ENCODE measurements at regions not wholly inside any gene's neighbourhood (a gene's known extent, or its start where the extent isn't known, plus 50 kb on each side); places are given as distances from the start of the nearest gene placed in this dataset.

DNA sequence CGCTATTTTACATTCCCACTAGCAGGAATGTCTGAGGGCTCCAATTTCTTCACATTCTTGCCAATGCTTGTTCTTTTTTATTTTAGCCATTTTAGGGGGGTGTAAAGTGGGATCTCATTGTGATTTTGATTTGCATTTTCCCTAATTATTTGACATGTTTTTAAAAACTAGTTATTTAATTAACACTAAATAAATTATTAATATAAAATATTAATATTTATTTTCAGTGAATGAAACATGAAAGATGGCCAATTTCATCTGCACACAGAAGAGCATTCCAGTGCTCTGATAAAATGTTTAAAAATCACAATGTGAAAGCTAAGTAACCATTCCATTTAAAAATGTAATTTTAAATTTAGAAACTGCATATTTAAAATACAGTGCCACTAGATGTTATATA lies 322.2 kb upstream of the ZNF521 start:
- DNase-seq (ENCODE audit: extremely low spot score, unreplicated experiment), result no peak
- no peak overlapping the region for H3K4me3 Mint-ChIP-seq (ENCODE audit: unreplicated experiment)
- TF ChIP-seq, protein P1, sequence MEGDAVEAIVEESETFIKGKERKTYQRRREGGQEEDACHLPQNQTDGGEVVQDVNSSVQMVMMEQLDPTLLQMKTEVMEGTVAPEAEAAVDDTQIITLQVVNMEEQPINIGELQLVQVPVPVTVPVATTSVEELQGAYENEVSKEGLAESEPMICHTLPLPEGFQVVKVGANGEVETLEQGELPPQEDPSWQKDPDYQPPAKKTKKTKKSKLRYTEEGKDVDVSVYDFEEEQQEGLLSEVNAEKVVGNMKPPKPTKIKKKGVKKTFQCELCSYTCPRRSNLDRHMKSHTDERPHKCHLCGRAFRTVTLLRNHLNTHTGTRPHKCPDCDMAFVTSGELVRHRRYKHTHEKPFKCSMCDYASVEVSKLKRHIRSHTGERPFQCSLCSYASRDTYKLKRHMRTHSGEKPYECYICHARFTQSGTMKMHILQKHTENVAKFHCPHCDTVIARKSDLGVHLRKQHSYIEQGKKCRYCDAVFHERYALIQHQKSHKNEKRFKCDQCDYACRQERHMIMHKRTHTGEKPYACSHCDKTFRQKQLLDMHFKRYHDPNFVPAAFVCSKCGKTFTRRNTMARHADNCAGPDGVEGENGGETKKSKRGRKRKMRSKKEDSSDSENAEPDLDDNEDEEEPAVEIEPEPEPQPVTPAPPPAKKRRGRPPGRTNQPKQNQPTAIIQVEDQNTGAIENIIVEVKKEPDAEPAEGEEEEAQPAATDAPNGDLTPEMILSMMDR (IDR thresholded peaks at IDR 0.05), result no peak
- H3K4me1 Mint-ChIP-seq (ENCODE audit: unreplicated experiment), result no peaks in the 10 kb centered on the region
- H3K9me3 Mint-ChIP-seq (ENCODE audit: unreplicated experiment), result peaks cover 11% of the 10 kb centered on the region
- H3K36me3 Mint-ChIP-seq (ENCODE audit: unreplicated experiment), result peaks cover 2% of the 10 kb centered on the region
- H3K27me3 Mint-ChIP-seq (ENCODE audit: unreplicated experiment), result no peaks in the 10 kb centered on the region
- H3K27ac Mint-ChIP-seq (ENCODE audit: unreplicated experiment), result no peak overlapping the region

DNA sequence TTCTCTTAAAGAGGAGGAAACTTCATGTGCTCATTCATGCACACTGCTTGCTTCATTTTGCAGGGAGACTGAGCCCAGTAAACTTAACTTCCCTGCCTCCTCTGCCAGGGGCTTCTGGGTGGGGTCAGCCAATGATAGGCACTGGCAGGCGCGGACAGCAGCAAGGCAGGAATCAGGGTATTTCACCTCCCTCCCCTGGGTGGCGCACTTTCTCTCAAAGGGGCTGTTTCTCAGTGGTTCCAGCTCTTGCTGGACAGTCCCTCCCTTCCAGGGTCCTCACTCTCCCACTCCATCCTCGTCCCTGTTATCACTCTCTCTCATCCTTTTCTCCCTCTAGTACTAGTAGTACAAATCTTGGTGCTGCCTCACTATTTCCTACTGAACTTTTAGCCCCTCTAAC lies 320.5 kb upstream of the ZNF521 start:
- no peak for DNase-seq (ENCODE audit: extremely low spot score, unreplicated experiment)
- Mint-ChIP-seq H3K4me1 (ENCODE audit: unreplicated experiment) (no peaks in the 10 kb centered on the region), H3K36me3 (ENCODE audit: unreplicated experiment) (peaks cover 2% of the 10 kb centered on the region), H3K27me3 (ENCODE audit: unreplicated experiment) (no peaks in the 10 kb centered on the region), H3K4me3 (ENCODE audit: unreplicated experiment) (no peak overlapping the region), H3K27ac (ENCODE audit: unreplicated experiment) (no peak overlapping the region), H3K9me3 (ENCODE audit: unreplicated experiment) (peaks cover 11% of the 10 kb centered on the region)
- TF ChIP-seq, protein P1 (IDR thresholded peaks at IDR 0.05), result no peak

DNA sequence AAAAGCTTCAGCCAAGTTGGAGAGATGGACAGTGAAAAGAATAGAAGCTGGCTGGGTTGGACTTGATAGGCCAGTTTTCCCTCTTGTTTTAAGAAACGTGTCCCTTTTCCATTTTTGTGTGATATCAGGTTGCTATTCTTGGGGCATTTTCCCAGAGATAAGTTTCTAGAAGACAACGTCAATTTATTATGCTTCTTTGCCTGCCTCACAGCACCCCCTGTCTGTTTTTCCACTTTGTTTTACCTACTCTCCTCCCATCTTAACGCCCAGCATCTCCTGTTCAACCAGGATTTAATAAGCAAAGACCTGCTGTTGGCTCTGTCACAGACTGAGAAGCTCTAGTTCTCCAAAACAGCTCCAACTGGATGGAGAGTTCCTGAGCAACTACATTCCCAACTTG lies 317.8 kb upstream of the ZNF521 start:
- peaks cover 2% of the 10 kb centered on the region for H3K36me3 Mint-ChIP-seq (ENCODE audit: unreplicated experiment)
- no peaks in the 10 kb centered on the region for H3K4me1 Mint-ChIP-seq (ENCODE audit: unreplicated experiment)
- TF ChIP-seq, protein P1 (IDR thresholded peaks at IDR 0.05), result peak; percentile 25
- DNase-seq (ENCODE audit: extremely low spot score, unreplicated experiment), result no peak
- H3K27ac Mint-ChIP-seq (ENCODE audit: unreplicated experiment), result no peak overlapping the region
- no peak overlapping the region for H3K4me3 Mint-ChIP-seq (ENCODE audit: unreplicated experiment)
- peaks cover 11% of the 10 kb centered on the region for H3K9me3 Mint-ChIP-seq (ENCODE audit: unreplicated experiment)
- H3K27me3 Mint-ChIP-seq (ENCODE audit: unreplicated experiment), result no peaks in the 10 kb centered on the region

DNA sequence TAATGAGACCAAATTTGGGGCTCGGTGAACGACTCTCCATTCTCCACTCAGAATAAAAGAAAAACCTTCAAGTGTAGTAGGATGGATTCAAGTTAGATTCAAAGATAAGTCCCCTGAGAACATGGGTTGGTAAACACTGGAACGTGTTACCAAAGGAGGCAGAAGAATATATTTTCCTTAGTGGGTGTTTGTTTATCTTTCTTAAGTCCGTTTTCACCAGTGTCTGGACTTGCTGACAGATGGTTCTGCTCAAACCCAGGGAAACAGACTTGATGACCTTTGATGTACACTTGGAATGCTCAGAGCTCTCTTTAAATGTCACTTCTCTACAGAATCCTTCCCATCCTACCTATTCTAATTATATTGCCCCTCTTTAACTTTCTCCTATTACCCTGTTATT lies 310.3 kb upstream of the ZNF521 start:
- no peaks in the 10 kb centered on the region for H3K9me3 Mint-ChIP-seq (ENCODE audit: unreplicated experiment)
- H3K4me1 Mint-ChIP-seq (ENCODE audit: unreplicated experiment), result peaks cover 26% of the 10 kb centered on the region
- no peak overlapping the region for H3K4me3 Mint-ChIP-seq (ENCODE audit: unreplicated experiment)
- H3K27ac Mint-ChIP-seq (ENCODE audit: unreplicated experiment), result peak overlapping the region; percentile 51
- no peak for DNase-seq (ENCODE audit: extremely low spot score, unreplicated experiment)
- H3K27me3 Mint-ChIP-seq (ENCODE audit: unreplicated experiment), result no peaks in the 10 kb centered on the region
- TF ChIP-seq, protein P1 (IDR thresholded peaks at IDR 0.05), result no peak
- no peaks in the 10 kb centered on the region for H3K36me3 Mint-ChIP-seq (ENCODE audit: unreplicated experiment)

DNA sequence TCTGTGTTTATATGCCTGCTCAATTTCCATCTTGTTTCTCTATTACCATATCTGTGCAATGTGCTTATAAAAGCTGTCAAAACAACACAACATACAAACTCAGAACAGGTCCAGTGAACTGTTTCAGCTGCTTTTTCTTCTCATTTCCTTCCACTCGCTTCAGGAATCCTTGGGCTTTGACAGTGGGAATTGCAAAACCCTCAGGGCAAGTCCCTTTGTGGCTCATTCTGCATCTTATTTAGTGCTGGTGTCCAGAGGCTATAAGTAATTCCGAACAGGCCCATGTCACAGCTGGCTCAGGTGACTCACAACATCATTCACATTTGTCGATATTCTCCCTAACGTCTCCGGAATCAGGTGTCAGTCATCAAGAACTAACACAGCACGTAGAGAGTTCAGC lies 309.9 kb upstream of the ZNF521 start:
- Mint-ChIP-seq H3K27ac (ENCODE audit: unreplicated experiment) (peak overlapping the region; percentile 51), H3K4me3 (ENCODE audit: unreplicated experiment) (no peak overlapping the region), H3K4me1 (ENCODE audit: unreplicated experiment) (peaks cover 26% of the 10 kb centered on the region), H3K9me3 (ENCODE audit: unreplicated experiment) (no peaks in the 10 kb centered on the region), H3K36me3 (ENCODE audit: unreplicated experiment) (no peaks in the 10 kb centered on the region), H3K27me3 (ENCODE audit: unreplicated experiment) (no peaks in the 10 kb centered on the region)
- TF ChIP-seq, protein P1 (IDR thresholded peaks at IDR 0.05), result no peak
- DNase-seq (ENCODE audit: extremely low spot score, unreplicated experiment), result no peak

Data from osteocyte (in vitro differentiated cells).